DOHH2 (cell line): ENCODE measurements at regions not wholly inside any gene's neighbourhood (a gene's known extent, or its start where the extent isn't known, plus 50 kb on each side); places are given as distances from the start of the nearest gene placed in this dataset.

Experiments used
- H3F3A ChIP-seq: fragments of 200-600 bp; sonication (generic), shearing (Covaris generic); 2 replicates; pipeline ENCODE4 v1.6.0; 2016; ENCODE audit warnings: antibody characterized with exemption, mild to moderate bottlenecking; ENCODE audit not compliant: control insufficient read depth, insufficient read depth
- H3K27ac ChIP-seq: fragments of 200-600 bp; sonication (generic); 2 replicates; pipeline ENCODE4 v1.5.1; 2014; ENCODE audit warnings: low read depth, mild to moderate bottlenecking, low read length, moderate library complexity
- H3K27me3 ChIP-seq: fragments of 200-600 bp; sonication (generic); 2 replicates; pipeline ENCODE4 v1.6.1; 2014; ENCODE audit warnings: mild to moderate bottlenecking, low read length, mixed read lengths; ENCODE audit not compliant: control insufficient read depth
- H3K36me3 ChIP-seq: fragments of 200-600 bp; sonication (generic); 2 replicates; pipeline ENCODE4 v1.6.1; 2014; ENCODE audit warnings: mild to moderate bottlenecking, low read length, moderate library complexity, mixed read lengths; ENCODE audit not compliant: control insufficient read depth
- H3K4me1 ChIP-seq: fragments of 200-600 bp; sonication (generic); 2 replicates; pipeline ENCODE4 v1.6.1; 2014; ENCODE audit warnings: mild to moderate bottlenecking, low read length, mixed read lengths; ENCODE audit not compliant: control insufficient read depth
- H3K4me2 ChIP-seq: fragments of 200-600 bp; sonication (generic); 2 replicates; pipeline ENCODE4 v1.6.0; 2014; ENCODE audit warnings: mild to moderate bottlenecking, low read length, moderate library complexity
- H3K4me3 ChIP-seq: fragments of 200-600 bp; sonication (generic); 2 replicates; pipeline ENCODE4 v1.5.1; 2014; ENCODE audit warnings: mild to moderate bottlenecking, low read length, mixed read lengths
- H3K79me2 ChIP-seq: fragments of 200-600 bp; sonication (generic); 2 replicates; pipeline ENCODE4 v1.6.1; 2014; ENCODE audit warnings: mild to moderate bottlenecking, low read length, mixed read lengths; ENCODE audit not compliant: control insufficient read depth
- H3K9me2 ChIP-seq: fragments of 200-600 bp; sonication (generic); replicated peaks from 2 replicates; pipeline ENCODE4 v1.6.1; 2014; ENCODE audit warnings: mild to moderate bottlenecking, low read length, mixed read lengths; ENCODE audit not compliant: control insufficient read depth
- H3K9me3 ChIP-seq: fragments of 200-600 bp; sonication (generic); 2 replicates; pipeline ENCODE4 v1.6.1; 2014; ENCODE audit warnings: antibody characterized with exemption, low read length, mixed read lengths; ENCODE audit not compliant: control insufficient read depth, insufficient read depth
- H4K20me1 ChIP-seq: fragments of 200-600 bp; sonication (generic); 2 replicates; pipeline ENCODE4 v1.6.0; 2014; ENCODE audit warnings: low read depth, mild to moderate bottlenecking, antibody characterized with exemption, low read length, moderate library complexity; ENCODE audit not compliant: control insufficient read depth, insufficient read depth
- CTCF ChIP-seq: fragments of 200-600 bp; sonication (generic); IDR thresholded peaks from one replicate; pipeline ENCODE4 v1.5.1; 2014; ENCODE audit warnings: antibody characterized with exemption, mild to moderate bottlenecking, low read depth, low read length; ENCODE audit not compliant: poor library complexity, severe bottlenecking
- EZH2phosphoT487 ChIP-seq: fragments of 200-600 bp; sonication (generic); IDR thresholded peaks from 2 replicates; pipeline ENCODE4 v1.6.1; 2017; ENCODE audit warnings: borderline replicate concordance, mild to moderate bottlenecking, antibody characterized with exemption, low read length, moderate library complexity, mixed read lengths

- Histone ChIP-seq H3K9me2 (no peaks in the 10 kb centered on the region), H3K27ac (no peak overlapping the region), H3K79me2 (no peaks in the 10 kb centered on the region), H3K36me3 (no peaks in the 10 kb centered on the region), H3F3A (no peaks in the 10 kb centered on the region), H3K27me3 (no peaks in the 10 kb centered on the region), H4K20me1 (no peaks in the 10 kb centered on the region), H3K4me2 (no peak overlapping the region), H3K9me3 (no peaks in the 10 kb centered on the region; the same call in 1 of the 2 replicates), H3K4me3 (no peak overlapping the region), H3K4me1 (no peaks in the 10 kb centered on the region)
- TF ChIP-seq CTCF (no peak), EZH2phosphoT487 (no peak)
Observed at GRCh38 chr11:92364177-92364576, 139.6 kb downstream of the FAT3 start.

GRCh38 chr11:92376146-92376599, 151.6 kb downstream of the FAT3 start:
- H3K4me2 ChIP-seq = no peak overlapping the region
- no peak for TF ChIP-seq EZH2phosphoT487
- no peak for TF ChIP-seq CTCF
- no peaks in the 10 kb centered on the region for H4K20me1 ChIP-seq
- H3K27me3 ChIP-seq = no peaks in the 10 kb centered on the region
- H3K4me3 ChIP-seq = no peak overlapping the region
- no peak overlapping the region for H3K27ac ChIP-seq
- H3K36me3 ChIP-seq = no peaks in the 10 kb centered on the region
- H3F3A ChIP-seq = no peaks in the 10 kb centered on the region
- H3K9me3 ChIP-seq = no peaks in the 10 kb centered on the region; the same call in 1 of the 2 replicates
- H3K4me1 ChIP-seq = no peaks in the 10 kb centered on the region
- H3K9me2 ChIP-seq = no peaks in the 10 kb centered on the region; the same call in 1 of the 2 replicates
- H3K79me2 ChIP-seq = no peaks in the 10 kb centered on the region

- no peak for TF ChIP-seq EZH2phosphoT487
- no peak for TF ChIP-seq CTCF
- H3K4me3 ChIP-seq = no peak overlapping the region
- no peaks in the 10 kb centered on the region for H3K4me1 ChIP-seq
- no peak overlapping the region for H3K4me2 ChIP-seq
- H3K9me3 ChIP-seq = no peaks in the 10 kb centered on the region; the same call in 1 of the 2 replicates
- no peaks in the 10 kb centered on the region for H3K27me3 ChIP-seq
- H4K20me1 ChIP-seq = no peaks in the 10 kb centered on the region
- H3K27ac ChIP-seq = no peak overlapping the region
- H3F3A ChIP-seq = no peaks in the 10 kb centered on the region
- no peaks in the 10 kb centered on the region; the same call in 1 of the 2 replicates for H3K9me2 ChIP-seq
- no peaks in the 10 kb centered on the region for H3K36me3 ChIP-seq
- H3K79me2 ChIP-seq = no peaks in the 10 kb centered on the region
Observed at GRCh38 chr11:92376680-92377079, 152.1 kb downstream of the FAT3 start.
